Epithelial cell of proximal tubule (primary cell): ENCODE measurements at regions not wholly inside any gene's neighbourhood (a gene's known extent, or its start where the extent isn't known, plus 50 kb on each side); places are given as distances from the start of the nearest gene placed in this dataset.

Experiments used
- DNase-seq: peaks from one replicate; pipeline ENCODE4 v3.0.0-alpha.2; 2011; ENCODE audit warnings: low read depth
- H3K4me3 ChIP-seq: 2 replicates; pipeline ENCODE4 v1.5.1; 2011; ENCODE audit warnings: low read depth, mild to moderate bottlenecking, low read length
- TF ChIP-seq, protein P1 (sequence below): conservative IDR thresholded peaks from 2 replicates; pipeline ENCODE4 v1.5.1; 2012; ENCODE audit warnings: low read depth, mild to moderate bottlenecking, low read length

DNA sequence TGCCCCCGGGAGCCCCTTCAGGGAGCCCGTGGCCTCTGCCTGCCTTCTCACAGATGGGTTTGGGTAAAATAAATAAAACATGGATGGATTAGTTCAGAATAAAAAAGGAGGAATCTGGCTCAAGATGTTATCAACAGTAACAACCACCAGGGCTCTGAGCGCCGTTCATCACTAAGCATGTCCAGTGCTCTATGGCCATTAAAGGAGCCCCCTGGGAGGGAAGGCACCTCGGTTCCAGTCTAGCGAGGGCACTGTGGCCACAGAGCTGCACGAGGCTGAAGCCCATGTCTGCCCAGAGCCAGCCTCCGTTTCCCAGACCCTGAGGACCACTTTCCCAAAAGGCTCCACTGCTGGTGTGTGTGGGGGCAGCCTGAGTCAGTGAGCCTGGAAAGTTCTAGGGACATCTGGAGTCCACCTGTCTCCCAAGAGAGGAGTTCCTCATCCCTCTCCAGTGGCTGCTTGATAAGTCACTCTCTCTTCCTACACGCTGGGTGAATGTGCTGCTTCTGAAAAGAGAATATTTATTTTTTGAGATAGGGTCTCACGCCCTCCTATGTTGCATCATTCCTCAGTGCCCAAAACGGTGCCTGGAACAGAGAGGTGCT lies 614.6 kb downstream of the TBC1D22A start:
- no peak overlapping the region for H3K4me3 ChIP-seq
- TF ChIP-seq, protein P1, sequence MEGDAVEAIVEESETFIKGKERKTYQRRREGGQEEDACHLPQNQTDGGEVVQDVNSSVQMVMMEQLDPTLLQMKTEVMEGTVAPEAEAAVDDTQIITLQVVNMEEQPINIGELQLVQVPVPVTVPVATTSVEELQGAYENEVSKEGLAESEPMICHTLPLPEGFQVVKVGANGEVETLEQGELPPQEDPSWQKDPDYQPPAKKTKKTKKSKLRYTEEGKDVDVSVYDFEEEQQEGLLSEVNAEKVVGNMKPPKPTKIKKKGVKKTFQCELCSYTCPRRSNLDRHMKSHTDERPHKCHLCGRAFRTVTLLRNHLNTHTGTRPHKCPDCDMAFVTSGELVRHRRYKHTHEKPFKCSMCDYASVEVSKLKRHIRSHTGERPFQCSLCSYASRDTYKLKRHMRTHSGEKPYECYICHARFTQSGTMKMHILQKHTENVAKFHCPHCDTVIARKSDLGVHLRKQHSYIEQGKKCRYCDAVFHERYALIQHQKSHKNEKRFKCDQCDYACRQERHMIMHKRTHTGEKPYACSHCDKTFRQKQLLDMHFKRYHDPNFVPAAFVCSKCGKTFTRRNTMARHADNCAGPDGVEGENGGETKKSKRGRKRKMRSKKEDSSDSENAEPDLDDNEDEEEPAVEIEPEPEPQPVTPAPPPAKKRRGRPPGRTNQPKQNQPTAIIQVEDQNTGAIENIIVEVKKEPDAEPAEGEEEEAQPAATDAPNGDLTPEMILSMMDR: no peak
- DNase-seq: no peak

DNA sequence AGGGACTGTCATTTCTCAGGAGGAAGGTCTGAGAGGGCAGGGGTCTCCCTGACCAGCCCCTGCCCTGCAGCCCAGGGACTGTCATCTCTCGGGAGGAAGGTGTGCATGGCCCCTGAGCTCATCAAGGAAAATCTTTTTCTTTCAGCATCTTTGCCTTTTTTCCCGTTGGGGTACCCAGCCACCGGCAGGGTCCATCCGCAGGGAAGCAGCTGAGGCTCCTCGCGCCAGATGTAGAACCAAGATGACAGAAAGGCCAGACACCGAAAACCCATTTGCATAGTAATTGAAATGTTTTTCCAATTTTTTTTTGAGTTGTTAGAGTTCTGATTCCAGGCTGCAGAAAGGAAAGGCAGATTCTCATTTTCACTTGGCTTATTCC lies 613.9 kb downstream of the TBC1D22A start:
- DNase-seq: no peak
- TF ChIP-seq, protein P1: no peak
- H3K4me3 ChIP-seq: no peak overlapping the region

DNA sequence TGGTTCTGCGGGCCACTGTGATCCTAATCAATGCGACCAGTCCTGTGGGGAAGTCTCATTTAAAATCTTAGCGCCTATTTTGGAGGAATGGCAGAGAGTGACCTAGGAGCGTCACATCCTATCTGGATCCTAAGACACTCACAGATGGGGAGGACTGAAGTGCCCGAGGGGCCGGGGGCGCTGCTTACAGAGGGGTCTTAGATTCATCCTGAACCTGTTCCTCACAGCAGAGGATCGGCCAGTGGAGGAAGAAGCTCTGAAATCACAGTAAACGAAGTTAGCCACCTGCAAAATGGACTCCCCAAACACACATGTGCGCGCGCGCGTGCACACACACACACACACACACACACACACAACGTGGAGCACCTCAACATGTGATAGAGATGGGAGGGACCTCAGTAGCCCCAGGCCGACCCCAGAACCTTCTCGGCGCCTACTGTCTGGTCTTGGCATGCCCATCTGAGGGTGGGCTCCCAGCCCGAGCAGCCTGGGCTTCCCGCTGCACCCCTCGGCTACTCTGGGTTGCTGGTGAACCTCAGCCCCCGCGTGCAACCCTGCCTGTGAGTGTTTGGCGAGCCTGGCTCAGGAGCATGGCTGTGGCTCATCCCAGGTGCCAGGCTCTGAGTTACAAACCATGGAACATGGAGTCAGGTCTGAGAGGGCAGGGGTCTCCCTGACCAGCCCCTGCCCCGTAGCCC lies 613.3 kb downstream of the TBC1D22A start:
- TF ChIP-seq, protein P1: no peak
- no peak for DNase-seq
- no peak overlapping the region for H3K4me3 ChIP-seq

DNA sequence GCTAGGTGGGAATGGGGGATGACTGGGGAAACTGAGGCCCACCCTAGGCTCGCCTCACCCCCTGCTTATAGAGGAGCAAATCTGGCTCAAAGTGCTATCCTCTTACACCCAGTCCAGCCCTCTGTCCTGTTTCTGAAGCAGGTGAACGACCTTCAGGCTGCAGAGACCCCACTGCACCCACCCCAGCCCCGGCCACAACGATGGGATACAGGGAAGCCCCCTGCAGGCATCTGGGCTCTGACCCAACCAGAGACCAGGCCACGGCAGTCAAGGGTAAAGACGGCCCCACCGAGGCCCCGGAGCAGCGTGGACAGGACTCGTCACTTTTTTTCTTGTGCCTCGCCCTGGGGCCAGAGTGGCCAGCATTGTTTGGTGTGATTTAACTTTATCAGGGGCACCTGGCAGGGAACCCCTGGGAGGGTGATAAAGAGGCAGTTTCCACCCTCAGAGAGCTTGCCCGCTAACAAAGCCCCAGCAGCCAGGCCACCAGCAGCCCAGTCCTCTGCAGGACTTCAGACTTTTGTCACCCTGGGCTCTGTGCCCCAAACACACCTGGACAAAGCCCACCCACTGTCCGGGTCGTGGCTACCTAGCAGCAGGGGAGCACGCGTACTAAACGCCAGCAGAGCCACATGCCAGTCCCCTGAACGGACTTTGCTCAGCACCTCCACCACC lies 612.6 kb downstream of the TBC1D22A start:
- no peak for DNase-seq
- TF ChIP-seq, protein P1: no peak
- no peak overlapping the region for H3K4me3 ChIP-seq

DNA sequence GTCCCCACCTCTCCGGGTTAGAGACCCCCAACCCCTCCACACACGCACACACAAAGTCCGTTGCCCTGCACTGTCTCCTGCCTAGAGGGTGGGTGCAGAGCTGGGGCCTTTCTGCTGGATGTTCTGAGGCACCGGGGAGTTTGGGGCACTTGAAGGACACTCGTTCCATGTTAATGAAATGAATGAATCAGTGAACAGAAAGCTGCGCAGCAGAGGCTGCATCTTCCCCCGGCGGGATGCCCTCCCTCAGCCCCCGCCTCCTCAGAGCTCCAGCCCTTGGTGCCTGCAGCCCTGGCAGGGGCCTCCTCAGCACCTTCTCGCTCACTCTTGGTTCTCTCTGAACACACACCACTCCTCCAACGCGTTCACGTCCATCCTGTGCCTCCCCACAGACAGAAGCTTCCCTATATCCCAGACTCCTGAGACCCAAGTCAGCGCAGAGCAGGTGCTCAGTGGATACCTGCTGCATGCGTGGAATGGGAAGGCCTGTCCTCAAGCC lies 611.9 kb downstream of the TBC1D22A start:
- DNase-seq: no peak
- no peak overlapping the region for H3K4me3 ChIP-seq
- TF ChIP-seq, protein P1: no peak

DNA sequence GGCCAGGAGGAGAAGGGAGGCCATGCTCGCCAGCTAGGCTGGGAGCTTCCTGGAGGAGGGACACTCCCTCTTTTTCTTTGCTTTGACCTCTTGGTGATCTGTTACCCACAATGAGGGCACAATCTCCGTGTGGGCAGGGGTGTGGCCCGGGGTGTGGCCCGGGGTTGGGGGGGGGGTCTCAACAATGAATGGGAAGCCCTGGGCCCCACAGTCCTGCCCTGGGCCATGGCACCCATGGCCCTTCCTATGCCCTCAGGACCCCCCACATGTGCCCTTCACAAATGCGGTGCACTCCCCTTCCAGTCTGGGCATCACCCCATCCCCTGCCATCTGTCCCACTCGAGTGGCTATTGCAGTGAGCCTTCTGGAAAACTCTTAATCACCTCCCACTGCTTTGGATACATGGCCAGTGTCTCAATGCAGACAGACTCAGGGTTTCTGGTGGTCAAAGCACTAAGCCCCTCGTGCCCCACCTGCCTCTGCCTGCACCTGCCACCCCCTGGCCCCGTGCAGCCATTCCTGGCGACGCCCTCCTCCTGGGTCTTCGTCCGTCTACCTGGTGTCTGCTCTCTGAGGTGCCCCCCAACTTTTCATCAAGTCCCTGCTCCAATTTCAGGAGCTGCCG lies 611.3 kb downstream of the TBC1D22A start:
- no peak for DNase-seq
- TF ChIP-seq, protein P1: no peak
- no peak overlapping the region for H3K4me3 ChIP-seq
